Tibial nerve (tissue), 3 donors: ENCODE measurements at regions not wholly inside any gene's neighbourhood (a gene's known extent, or its start where the extent isn't known, plus 50 kb on each side); places are given as distances from the start of the nearest gene placed in this dataset.

ENCODE experiments used
- CTCF ChIP-seq, 5 experiments: fragments of 200-600 bp in 3 of 5; fragments of 450-650 bp in 2 of 5; sonication (generic) in 3 of 5; IDR thresholded peaks; one replicate each; pipeline ENCODE4 v1.5.1; 2016 to 2019; ENCODE audit warnings: antibody characterized with exemption in 5 of 5, mild to moderate bottlenecking in 3 of 5, moderate library complexity in 2 of 5
- POLR2A ChIP-seq, 2 donors: fragments of 450-650 bp; IDR thresholded peaks; one replicate each; pipeline ENCODE4 v1.6.1; 2017; ENCODE audit warnings: antibody characterized with exemption in 2 of 2, mild to moderate bottlenecking in 2 of 2, moderate library complexity in 2 of 2

- TF ChIP-seq CTCF (IDR thresholded peaks at IDR 0.05), result no peak
- TF ChIP-seq POLR2A (IDR thresholded peaks at IDR 0.05), result no peak
Measured at GRCh38 chr9:7287986-7288385, 511.6 kb downstream of the DMAC1 start.
